ENCODE measurements at regions not wholly inside any gene's neighbourhood (a gene's known extent, or its start where the extent isn't known, plus 50 kb on each side); places are given as distances from the start of the nearest gene placed in this dataset.

GRCh38 chr1:185487026-185487425, 170.0 kb upstream of the IVNS1ABP start:
- no peaks in the 10 kb centered on the region for H4K20me1 ChIP-seq (ENCODE audit: low read depth, low read length)
- H2AFZ ChIP-seq (ENCODE audit: low read depth, low read length, severe bottlenecking), result no peak overlapping the region
- TF ChIP-seq EZH2phosphoT487 (conservative IDR thresholded peaks at IDR 0.05; ENCODE audit: low read length) (no peak), CTCF (IDR thresholded peaks at IDR 0.05; ENCODE audit: insufficient read depth, low read length, poor library complexity, severe bottlenecking) (no peak)

GRCh38 chr1:185486346-185486745, 169.3 kb upstream of the IVNS1ABP start:
- H3F3A ChIP-seq (ENCODE audit: insufficient read depth), result no peaks in the 10 kb centered on the region
- H3K4me2 ChIP-seq (ENCODE audit: low read depth, low read length, poor library complexity, severe bottlenecking), result no peak overlapping the region
- no peaks in the 10 kb centered on the region for H3K27me3 ChIP-seq (ENCODE audit: low read length)
- TF ChIP-seq CTCF (IDR thresholded peaks at IDR 0.05; ENCODE audit: insufficient read depth, low read length, poor library complexity, severe bottlenecking) (no peak), EZH2phosphoT487 (conservative IDR thresholded peaks at IDR 0.05; ENCODE audit: low read length) (no peak)
- H3K9ac ChIP-seq (ENCODE audit: low read length), result no peak overlapping the region
- no peak overlapping the region for H3K4me3 ChIP-seq (ENCODE audit: insufficient read depth, low read length, poor library complexity, severe bottlenecking)
- no peaks in the 10 kb centered on the region for H3K79me2 ChIP-seq (ENCODE audit: insufficient read depth, low read length)
- H3K27ac ChIP-seq (ENCODE audit: low read depth, low read length), result no peak overlapping the region
- no peak overlapping the region for H2AFZ ChIP-seq (ENCODE audit: low read depth, low read length, severe bottlenecking)
- H3K36me3 ChIP-seq (ENCODE audit: low read length), result no peaks in the 10 kb centered on the region
- no peaks in the 10 kb centered on the region for H3K9me3 ChIP-seq (ENCODE audit: insufficient read depth, low read length)
- no peaks in the 10 kb centered on the region for H4K20me1 ChIP-seq (ENCODE audit: low read depth, low read length)
- H3K9me2 ChIP-seq (replicated peaks; ENCODE audit: insufficient read depth, low read length), result no peaks in the 10 kb centered on the region

More at GRCh38 chr1:185487026-185487425, 170.0 kb upstream of the IVNS1ABP start:
- H3K9me2 ChIP-seq (replicated peaks; ENCODE audit: insufficient read depth, low read length), result no peaks in the 10 kb centered on the region
- H3K4me2 ChIP-seq (ENCODE audit: low read depth, low read length, poor library complexity, severe bottlenecking), result no peak overlapping the region
- no peak overlapping the region for H3K27ac ChIP-seq (ENCODE audit: low read depth, low read length)
- no peaks in the 10 kb centered on the region for H3K9me3 ChIP-seq (ENCODE audit: insufficient read depth, low read length)
- H3K79me2 ChIP-seq (ENCODE audit: insufficient read depth, low read length), result no peaks in the 10 kb centered on the region
- no peaks in the 10 kb centered on the region for H3K36me3 ChIP-seq (ENCODE audit: low read length)
- H3F3A ChIP-seq (ENCODE audit: insufficient read depth), result no peaks in the 10 kb centered on the region
- H3K4me3 ChIP-seq (ENCODE audit: insufficient read depth, low read length, poor library complexity, severe bottlenecking), result no peak overlapping the region
- no peaks in the 10 kb centered on the region for H3K27me3 ChIP-seq (ENCODE audit: low read length)
- no peak overlapping the region for H3K9ac ChIP-seq (ENCODE audit: low read length)

GRCh38 chr1:185483664-185484450, 166.8 kb upstream of the IVNS1ABP start:
- no peak overlapping the region for H3K9ac ChIP-seq (ENCODE audit: low read length)
- H3K36me3 ChIP-seq (ENCODE audit: low read length), result no peaks in the 10 kb centered on the region
- no peaks in the 10 kb centered on the region for H4K20me1 ChIP-seq (ENCODE audit: low read depth, low read length)
- no peak overlapping the region for H3K4me3 ChIP-seq (ENCODE audit: insufficient read depth, low read length, poor library complexity, severe bottlenecking)
- no peak overlapping the region for H3K27ac ChIP-seq (ENCODE audit: low read depth, low read length)
- TF ChIP-seq CTCF (IDR thresholded peaks at IDR 0.05; ENCODE audit: insufficient read depth, low read length, poor library complexity, severe bottlenecking) (no peak), EZH2phosphoT487 (conservative IDR thresholded peaks at IDR 0.05; ENCODE audit: low read length) (no peak)
- no peaks in the 10 kb centered on the region for H3K9me3 ChIP-seq (ENCODE audit: insufficient read depth, low read length)
- no peaks in the 10 kb centered on the region for H3K79me2 ChIP-seq (ENCODE audit: insufficient read depth, low read length)
- no peak overlapping the region for H3K4me2 ChIP-seq (ENCODE audit: low read depth, low read length, poor library complexity, severe bottlenecking)
- H3F3A ChIP-seq (ENCODE audit: insufficient read depth), result no peaks in the 10 kb centered on the region
- H3K9me2 ChIP-seq (replicated peaks; ENCODE audit: insufficient read depth, low read length), result no peaks in the 10 kb centered on the region
- H2AFZ ChIP-seq (ENCODE audit: low read depth, low read length, severe bottlenecking), result no peak overlapping the region
- H3K27me3 ChIP-seq (ENCODE audit: low read length), result no peaks in the 10 kb centered on the region

All from SU-DHL-6 (cell line).